Retinal pigment epithelial cell (primary cell): ENCODE measurements at regions not wholly inside any gene's neighbourhood (a gene's known extent, or its start where the extent isn't known, plus 50 kb on each side); places are given as distances from the start of the nearest gene placed in this dataset.

Source experiments
- DNase-seq: peaks from one replicate; pipeline ENCODE4 v3.0.0-alpha.2; 2010; ENCODE audit warnings: low read depth
- H3K4me3 ChIP-seq: 2 replicates; pipeline ENCODE4 v1.5.1; 2011; ENCODE audit warnings: mild to moderate bottlenecking, low read length, control low read depth, moderate library complexity
- TF ChIP-seq, protein P1 (sequence below): conservative IDR thresholded peaks from 2 replicates; pipeline ENCODE4 v1.5.1; 2011; ENCODE audit warnings: low read depth, low read length, control low read depth, inconsistent platforms

DNA sequence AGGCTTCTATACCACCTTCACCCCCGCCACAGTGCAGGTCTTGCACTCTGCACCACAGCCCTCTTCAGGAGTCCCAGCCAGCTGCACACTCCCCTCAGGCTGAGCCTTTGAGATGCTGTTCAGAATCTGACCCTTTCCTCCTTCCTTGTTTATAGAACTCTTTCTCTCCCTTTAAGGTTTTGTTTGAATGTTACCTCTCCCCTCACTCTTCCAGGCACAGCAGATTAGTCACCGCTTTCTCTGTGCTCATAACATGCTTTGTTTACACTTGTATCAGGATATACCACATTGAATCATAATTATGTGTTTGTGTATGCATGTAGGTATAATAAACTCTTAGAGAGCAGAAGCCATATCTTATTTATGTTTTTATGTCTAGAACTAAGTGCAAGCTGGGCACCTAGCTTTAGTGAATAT is 168.4 kb upstream of the BCL6 start:
- DNase-seq: no peak
- TF ChIP-seq, protein P1, sequence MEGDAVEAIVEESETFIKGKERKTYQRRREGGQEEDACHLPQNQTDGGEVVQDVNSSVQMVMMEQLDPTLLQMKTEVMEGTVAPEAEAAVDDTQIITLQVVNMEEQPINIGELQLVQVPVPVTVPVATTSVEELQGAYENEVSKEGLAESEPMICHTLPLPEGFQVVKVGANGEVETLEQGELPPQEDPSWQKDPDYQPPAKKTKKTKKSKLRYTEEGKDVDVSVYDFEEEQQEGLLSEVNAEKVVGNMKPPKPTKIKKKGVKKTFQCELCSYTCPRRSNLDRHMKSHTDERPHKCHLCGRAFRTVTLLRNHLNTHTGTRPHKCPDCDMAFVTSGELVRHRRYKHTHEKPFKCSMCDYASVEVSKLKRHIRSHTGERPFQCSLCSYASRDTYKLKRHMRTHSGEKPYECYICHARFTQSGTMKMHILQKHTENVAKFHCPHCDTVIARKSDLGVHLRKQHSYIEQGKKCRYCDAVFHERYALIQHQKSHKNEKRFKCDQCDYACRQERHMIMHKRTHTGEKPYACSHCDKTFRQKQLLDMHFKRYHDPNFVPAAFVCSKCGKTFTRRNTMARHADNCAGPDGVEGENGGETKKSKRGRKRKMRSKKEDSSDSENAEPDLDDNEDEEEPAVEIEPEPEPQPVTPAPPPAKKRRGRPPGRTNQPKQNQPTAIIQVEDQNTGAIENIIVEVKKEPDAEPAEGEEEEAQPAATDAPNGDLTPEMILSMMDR: no peak
- no peak overlapping the region for H3K4me3 ChIP-seq

DNA sequence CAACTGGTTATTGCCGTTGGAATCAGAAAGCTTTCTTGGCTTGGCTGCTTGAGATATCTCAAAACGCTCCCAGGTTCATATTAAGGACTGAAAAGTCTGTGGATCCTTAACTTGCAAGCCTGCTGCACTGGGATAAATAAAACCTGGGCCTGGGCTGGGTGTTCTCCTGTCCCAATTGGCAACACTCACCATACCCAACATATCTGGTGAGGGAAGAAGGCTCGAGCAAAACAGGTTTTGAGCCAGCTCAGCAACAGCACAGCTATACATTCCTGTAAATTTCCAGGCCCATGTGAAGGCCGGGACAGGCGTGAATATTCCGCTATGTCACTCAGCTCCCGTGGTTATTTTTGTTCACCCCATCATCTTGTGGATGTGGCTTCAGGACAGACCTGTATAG is 169.0 kb upstream of the BCL6 start:
- DNase-seq: no peak
- no peak overlapping the region for H3K4me3 ChIP-seq
- TF ChIP-seq, protein P1: no peak

DNA sequence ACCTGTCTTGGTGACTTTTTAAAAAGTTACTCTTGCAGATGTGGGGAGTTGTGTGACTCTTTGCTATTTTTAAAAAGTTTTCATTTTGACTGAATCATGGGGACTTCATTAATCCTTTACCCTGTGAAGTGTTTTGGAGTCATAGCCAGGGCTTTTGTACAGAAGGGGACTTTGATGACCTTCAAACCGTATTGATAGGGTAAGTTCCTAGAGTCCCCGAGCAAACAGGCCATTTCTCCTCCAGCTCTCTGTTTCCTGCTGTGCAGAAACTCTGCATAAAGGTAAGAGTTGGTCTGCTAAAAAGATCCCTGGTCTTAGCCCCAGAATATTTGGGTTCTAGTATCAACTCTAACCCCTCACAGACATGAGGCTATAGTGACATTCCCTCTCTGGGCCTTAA is 170.8 kb upstream of the BCL6 start:
- DNase-seq: no peak
- H3K4me3 ChIP-seq: no peak overlapping the region
- TF ChIP-seq, protein P1: no peak

DNA sequence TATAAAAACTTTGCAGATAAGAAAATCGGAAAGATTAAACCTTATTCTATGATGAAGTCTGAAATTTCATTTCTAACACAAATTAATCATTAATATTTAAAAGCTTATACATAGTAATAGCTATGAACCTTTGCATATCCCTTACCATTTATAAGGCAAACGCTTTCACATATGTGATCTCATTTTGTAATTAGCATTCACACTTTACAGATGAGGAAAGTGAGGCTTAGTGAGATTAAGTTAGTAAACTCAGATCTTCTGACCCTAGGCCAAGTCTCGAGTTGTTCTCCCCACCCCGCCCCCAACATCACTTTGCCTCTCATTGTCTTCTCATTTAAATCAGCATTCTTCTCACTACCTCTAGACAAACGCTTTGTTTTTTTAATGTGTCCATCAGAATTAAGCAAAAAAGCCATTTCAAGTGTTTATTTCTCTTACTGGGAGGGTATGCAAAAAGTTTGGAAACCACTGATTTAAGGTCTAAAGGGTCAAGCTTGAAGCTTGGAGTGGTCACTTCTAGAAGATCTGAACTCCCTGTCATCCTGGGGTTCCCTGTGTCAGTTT is 172.9 kb upstream of the BCL6 start:
- TF ChIP-seq, protein P1: no peak
- H3K4me3 ChIP-seq: no peak overlapping the region
- no peak for DNase-seq

DNA sequence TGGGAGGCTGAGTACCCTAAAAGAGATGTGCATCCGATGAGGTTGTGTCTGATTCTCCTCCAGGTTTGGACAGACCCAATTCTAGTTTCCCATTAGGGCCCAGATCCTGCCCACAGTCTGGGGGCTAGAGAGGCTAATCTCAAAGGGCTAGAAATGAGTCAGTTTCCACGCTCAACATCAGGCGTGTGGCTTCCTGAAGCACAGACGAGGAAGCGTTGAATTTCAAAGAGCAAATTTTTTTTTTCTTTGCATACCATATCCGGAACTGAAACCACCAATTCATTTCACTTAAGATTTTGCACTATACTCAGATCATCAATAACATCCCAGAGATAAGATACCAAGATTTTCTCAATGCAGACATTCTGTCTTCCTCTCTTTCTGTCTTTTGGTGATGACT is 173.8 kb upstream of the BCL6 start:
- H3K4me3 ChIP-seq: no peak overlapping the region
- DNase-seq: no peak
- TF ChIP-seq, protein P1: no peak

DNA sequence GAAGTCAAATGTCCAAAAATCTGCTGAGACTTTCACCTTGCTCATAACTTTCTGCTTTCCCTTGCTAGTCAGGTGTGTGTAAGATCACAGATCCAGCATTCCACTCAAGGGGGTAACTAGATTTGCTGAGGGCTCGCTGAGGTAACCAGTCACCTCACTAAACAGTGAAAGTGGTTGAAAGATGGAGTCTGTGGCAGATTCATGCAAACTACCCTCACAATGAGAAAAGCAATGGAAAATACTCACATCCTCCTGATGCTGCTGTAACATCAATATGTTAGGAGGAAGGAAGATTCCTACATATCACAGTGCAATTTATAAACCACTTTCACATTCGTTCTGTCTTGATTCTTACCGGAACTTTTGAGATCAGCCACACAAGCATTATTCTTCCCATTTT is 174.3 kb upstream of the BCL6 start:
- no peak overlapping the region for H3K4me3 ChIP-seq
- DNase-seq: no peak
- TF ChIP-seq, protein P1: no peak

DNA sequence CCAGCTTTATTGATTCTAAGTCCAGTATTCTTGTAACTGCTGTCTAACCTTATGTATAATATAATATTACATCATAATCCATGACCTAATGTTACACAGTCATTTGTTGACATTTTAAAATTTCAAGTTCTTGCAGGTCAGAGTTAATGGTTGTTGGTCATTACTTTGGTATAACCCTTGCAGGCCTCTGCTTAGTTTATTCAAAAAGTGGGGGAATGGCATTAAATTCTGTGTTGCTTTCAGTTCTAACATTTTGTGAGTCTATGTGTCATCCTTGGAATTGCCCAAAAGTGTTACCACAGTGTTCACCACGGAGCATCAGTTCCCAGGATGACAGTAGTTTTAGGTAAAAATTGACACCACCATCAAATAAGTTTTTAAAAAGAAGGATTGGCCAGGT is 174.8 kb upstream of the BCL6 start:
- TF ChIP-seq, protein P1: no peak
- no peak overlapping the region for H3K4me3 ChIP-seq
- no peak for DNase-seq
